GM19351 (cell line): ENCODE measurements at regions not wholly inside any gene's neighbourhood (a gene's known extent, or its start where the extent isn't known, plus 50 kb on each side); places are given as distances from the start of the nearest gene placed in this dataset.

Experiments
- ATAC-seq: cut with Tn5 transposase; IDR thresholded peaks from one replicate; pipeline ENCODE4 v1.9.1; 2021; ENCODE audit warnings: mild to moderate bottlenecking, moderate library complexity; ENCODE audit not compliant: unreplicated experiment

GRCh38 chr3:84008623-84009022 is 950.2 kb upstream of the CADM2 start:
- ATAC-seq = no peak

- ATAC-seq = no peak
These were observed 934.9 kb upstream of the CADM2 start for GRCh38 chr3:84023842-84024241.

- no peak for ATAC-seq
These were observed 919.7 kb upstream of the CADM2 start for GRCh38 chr3:84039099-84039498.

GRCh38 chr3:84042399-84043106 is 916.2 kb upstream of the CADM2 start:
- no peak for ATAC-seq

GRCh38 chr3:84066915-84067314 is 891.9 kb upstream of the CADM2 start:
- no peak for ATAC-seq

GRCh38 chr3:84073664-84074063 is 885.1 kb upstream of the CADM2 start:
- no peak for ATAC-seq

- ATAC-seq = no peak
These were observed 884.0 kb upstream of the CADM2 start for GRCh38 chr3:84074767-84075166.

- ATAC-seq = no peak
These were observed 881.3 kb upstream of the CADM2 start for GRCh38 chr3:84077479-84077878.

GRCh38 chr3:84082726-84083125 is 876.1 kb upstream of the CADM2 start:
- no peak for ATAC-seq

- ATAC-seq = no peak
These were observed 865.9 kb upstream of the CADM2 start for GRCh38 chr3:84092907-84093306.

GRCh38 chr3:84096188-84096587 is 862.6 kb upstream of the CADM2 start:
- ATAC-seq = no peak

- ATAC-seq = no peak
These were observed 857.9 kb upstream of the CADM2 start for GRCh38 chr3:84100861-84101260.

GRCh38 chr3:84108442-84108971 is 850.3 kb upstream of the CADM2 start:
- no peak for ATAC-seq

GRCh38 chr3:84109911-84110310 is 848.9 kb upstream of the CADM2 start:
- no peak for ATAC-seq

GRCh38 chr3:84110787-84111186 is 848.0 kb upstream of the CADM2 start:
- ATAC-seq = no peak

GRCh38 chr3:84125201-84125721 is 833.5 kb upstream of the CADM2 start:
- no peak for ATAC-seq

GRCh38 chr3:84125760-84126159 is 833.0 kb upstream of the CADM2 start:
- no peak for ATAC-seq

- no peak for ATAC-seq
These were observed 832.6 kb upstream of the CADM2 start for GRCh38 chr3:84126160-84126559.

- no peak for ATAC-seq
These were observed 830.8 kb upstream of the CADM2 start for GRCh38 chr3:84128024-84128423.

- no peak for ATAC-seq
These were observed 822.4 kb upstream of the CADM2 start for GRCh38 chr3:84136425-84136824.

GRCh38 chr3:84140631-84141030 is 818.2 kb upstream of the CADM2 start:
- no peak for ATAC-seq

GRCh38 chr3:84141571-84141970 is 817.2 kb upstream of the CADM2 start:
- no peak for ATAC-seq

GRCh38 chr3:84165328-84165727 is 793.5 kb upstream of the CADM2 start:
- no peak for ATAC-seq
